ENCODE measurements at regions not wholly inside any gene's neighbourhood (a gene's known extent, or its start where the extent isn't known, plus 50 kb on each side); places are given as distances from the start of the nearest gene placed in this dataset.
A peak's percentile ranks its signal among the peaks of the same experiment; 100 is the strongest.
"Not testable (repeated sequence)": the region's sequence is repeated elsewhere in the genome, so short reads cannot be mapped to it uniquely, and the experiment has no call there.

- no peak for DNase-seq (ENCODE audit: low spot score)
Measured at GRCh38 chrX:131356725-131357124, 67.6 kb upstream of the IGSF1 start.

- DNase-seq (ENCODE audit: low spot score) = no peak
Measured at GRCh38 chrX:131359611-131360010, 70.5 kb upstream of the IGSF1 start.

GRCh38 chrX:131365766-131366165 lies 76.7 kb upstream of the IGSF1 start:
- DNase-seq (ENCODE audit: low spot score) = no peak

- DNase-seq (ENCODE audit: low spot score) = peak; percentile 14
Measured at GRCh38 chrX:131366407-131366806, 77.3 kb upstream of the IGSF1 start.

- no peak for DNase-seq (ENCODE audit: low spot score)
Measured at GRCh38 chrX:131388293-131388692, 99.2 kb upstream of the IGSF1 start.

GRCh38 chrX:131392666-131393065 lies 103.6 kb upstream of the IGSF1 start:
- no peak for DNase-seq (ENCODE audit: low spot score)

GRCh38 chrX:131393426-131393825 lies 104.3 kb upstream of the IGSF1 start:
- DNase-seq (ENCODE audit: low spot score) = no peak

- DNase-seq (ENCODE audit: low spot score) = no peak
Measured at GRCh38 chrX:131394384-131394783, 105.3 kb upstream of the IGSF1 start.

GRCh38 chrX:131397891-131398290 lies 108.8 kb upstream of the IGSF1 start:
- DNase-seq (ENCODE audit: low spot score) = no peak

- DNase-seq (ENCODE audit: low spot score) = no peak
Measured at GRCh38 chrX:131399678-131400428, 110.7 kb upstream of the IGSF1 start.

- no peak for DNase-seq (ENCODE audit: low spot score)
Measured at GRCh38 chrX:131402124-131402811, 113.2 kb upstream of the IGSF1 start.

GRCh38 chrX:131405497-131405896 lies 116.4 kb upstream of the IGSF1 start:
- DNase-seq (ENCODE audit: low spot score) = no peak

- no peak for DNase-seq (ENCODE audit: low spot score)
Measured at GRCh38 chrX:131424895-131425294, 119.0 kb upstream of the OR13H1 start.

- DNase-seq (ENCODE audit: low spot score) = not testable (repeated sequence)
Measured at GRCh38 chrX:131430465-131430864, 113.4 kb upstream of the OR13H1 start.

- DNase-seq (ENCODE audit: low spot score) = peak; percentile 6
Measured at GRCh38 chrX:131441033-131441432, 102.8 kb upstream of the OR13H1 start.

GRCh38 chrX:131445955-131446354 lies 97.9 kb upstream of the OR13H1 start:
- no peak for DNase-seq (ENCODE audit: low spot score)

- DNase-seq (ENCODE audit: low spot score) = not testable (repeated sequence)
Measured at GRCh38 chrX:131461855-131462254, 82.0 kb upstream of the OR13H1 start.

GRCh38 chrX:131473809-131474208 lies 70.1 kb upstream of the OR13H1 start:
- DNase-seq (ENCODE audit: low spot score) = not testable (repeated sequence)

- no peak for DNase-seq (ENCODE audit: low spot score)
Measured at GRCh38 chrX:131477498-131477897, 66.4 kb upstream of the OR13H1 start.
